CD4-positive, CD25-positive, alpha-beta regulatory T cell (primary cell): ENCODE measurements at regions not wholly inside any gene's neighbourhood (a gene's known extent, or its start where the extent isn't known, plus 50 kb on each side); places are given as distances from the start of the nearest gene placed in this dataset.

ENCODE experiments used
- ATAC-seq, 2 donors: fragments of 150-1000 bp; cut with Tn5 transposase; one replicate each; pipeline ENCODE4 v1.10.0; 2021; ENCODE audit warnings: low read depth in 2 of 2, moderate number of reproducible peaks in 2 of 2, moderate library complexity in 1 of 2
- DNase-seq, 3 donors: peaks; one replicate each; pipeline versions ENCODE4 v3.0.0 to v3.0.0-alpha.2; 2012 to 2022; ENCODE audit warnings: mixed read lengths in 1 of 3
- H3K27ac ChIP-seq: one replicate; pipeline ENCODE4 v1.7.0; 2013; ENCODE audit warnings: mild to moderate bottlenecking, low read length; ENCODE audit not compliant: insufficient read depth, poor library complexity, severe bottlenecking
- H3K27me3 ChIP-seq: one replicate; pipeline ENCODE4 v1.7.0; 2013; ENCODE audit warnings: low read length; ENCODE audit not compliant: control insufficient read depth, insufficient read depth
- H3K36me3 ChIP-seq: one replicate; pipeline ENCODE4 v1.7.0; 2013; ENCODE audit warnings: mild to moderate bottlenecking, low read length, moderate library complexity; ENCODE audit not compliant: control insufficient read depth, insufficient read depth
- H3K4me1 ChIP-seq: 2 replicates; pipeline ENCODE4 v1.7.0; 2013; ENCODE audit warnings: mild to moderate bottlenecking, low read length; ENCODE audit not compliant: insufficient read depth, control insufficient read depth, poor library complexity, severe bottlenecking
- H3K4me3 ChIP-seq: one replicate; pipeline ENCODE4 v1.7.0; 2013; ENCODE audit warnings: low read depth, mild to moderate bottlenecking, low read length, moderate library complexity
- H3K9me3 ChIP-seq, 2 experiments: 1 replicate in 1 of 2; 2 replicates in 1 of 2; pipeline ENCODE4 v1.7.0; 2013; ENCODE audit warnings: low read length in 2 of 2, mild to moderate bottlenecking in 1 of 2, moderate library complexity in 1 of 2; ENCODE audit not compliant: control insufficient read depth in 2 of 2
- H3K27ac Mint-ChIP-seq, 3 donors: one replicate each; pipeline ENCODE4 v1.8.0; 2020 to 2022; ENCODE audit warnings: mild to moderate bottlenecking in 3 of 3, mixed read lengths in 3 of 3, moderate library complexity in 2 of 3
- H3K27me3 Mint-ChIP-seq: one replicate; pipeline ENCODE4 v1.8.0; 2022; ENCODE audit warnings: mild to moderate bottlenecking, mixed read lengths
- H3K36me3 Mint-ChIP-seq: one replicate; pipeline ENCODE4 v1.8.0; 2020; ENCODE audit warnings: mixed read lengths
- H3K4me1 Mint-ChIP-seq, 4 donors: one replicate each; pipeline ENCODE4 v1.8.0; 2020 to 2022; ENCODE audit warnings: mixed read lengths in 4 of 4, mild to moderate bottlenecking in 1 of 4
- H3K4me3 Mint-ChIP-seq, 4 donors: one replicate each; pipeline ENCODE4 v1.8.0; 2020 to 2022; ENCODE audit warnings: mild to moderate bottlenecking in 4 of 4, mixed read lengths in 4 of 4, moderate library complexity in 3 of 4
- H3K9me3 Mint-ChIP-seq, 7 donors: one replicate each; pipeline ENCODE4 v1.8.0; 2020 to 2022; ENCODE audit warnings: mixed read lengths in 7 of 7, mild to moderate bottlenecking in 3 of 7, moderate library complexity in 2 of 7

DNA sequence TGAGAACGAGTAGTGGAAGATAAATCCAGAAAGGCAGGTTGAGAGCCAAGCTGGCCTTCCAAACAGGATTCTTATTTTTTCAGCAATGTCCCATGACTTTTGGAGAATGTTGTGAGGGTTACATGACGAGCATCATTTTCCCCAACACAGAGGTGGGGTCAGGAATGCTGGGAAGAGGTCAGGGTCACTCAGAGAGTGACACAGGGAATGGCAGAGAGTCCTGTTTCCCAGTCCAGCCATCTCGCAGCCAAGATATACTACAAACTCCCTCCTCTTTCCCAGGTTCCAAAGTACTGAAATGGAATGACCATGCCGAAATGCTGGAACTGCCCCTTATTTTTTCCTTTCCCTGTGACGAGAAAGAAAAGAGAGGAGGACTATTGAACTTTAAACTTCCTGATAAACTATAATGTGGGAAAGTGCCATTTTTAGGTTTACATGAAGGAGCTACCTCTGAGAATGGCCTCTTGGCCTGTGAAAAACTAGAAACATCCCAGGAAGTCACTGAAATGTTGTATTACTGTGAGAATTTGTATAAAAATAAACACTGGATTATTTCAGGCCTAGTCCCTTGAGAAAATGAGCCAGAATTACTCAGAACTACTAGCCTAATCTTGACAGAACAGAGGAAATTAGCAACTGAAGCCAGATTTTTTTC is 420.4 kb downstream of the CETN3 start:
- no peaks in the 10 kb centered on the region for H3K4me1 Mint-ChIP-seq
- H3K27me3 Mint-ChIP-seq: no peaks in the 10 kb centered on the region
- H3K36me3 Mint-ChIP-seq: no peaks in the 10 kb centered on the region
- ATAC-seq (no peak), DNase-seq (no peak)
- H3K27ac ChIP-seq: no peak overlapping the region
- no peaks in the 10 kb centered on the region for H3K36me3 ChIP-seq
- no peak overlapping the region for H3K4me3 Mint-ChIP-seq
- no peaks in the 10 kb centered on the region for H3K9me3 ChIP-seq
- no peaks in the 10 kb centered on the region for H3K4me1 ChIP-seq
- H3K4me3 ChIP-seq: no peak overlapping the region
- H3K27me3 ChIP-seq: no peaks in the 10 kb centered on the region
- no peak overlapping the region for H3K27ac Mint-ChIP-seq
- peaks cover 0 to 9% (median 5%) of the 10 kb centered on the region in 7 donors for H3K9me3 Mint-ChIP-seq

DNA sequence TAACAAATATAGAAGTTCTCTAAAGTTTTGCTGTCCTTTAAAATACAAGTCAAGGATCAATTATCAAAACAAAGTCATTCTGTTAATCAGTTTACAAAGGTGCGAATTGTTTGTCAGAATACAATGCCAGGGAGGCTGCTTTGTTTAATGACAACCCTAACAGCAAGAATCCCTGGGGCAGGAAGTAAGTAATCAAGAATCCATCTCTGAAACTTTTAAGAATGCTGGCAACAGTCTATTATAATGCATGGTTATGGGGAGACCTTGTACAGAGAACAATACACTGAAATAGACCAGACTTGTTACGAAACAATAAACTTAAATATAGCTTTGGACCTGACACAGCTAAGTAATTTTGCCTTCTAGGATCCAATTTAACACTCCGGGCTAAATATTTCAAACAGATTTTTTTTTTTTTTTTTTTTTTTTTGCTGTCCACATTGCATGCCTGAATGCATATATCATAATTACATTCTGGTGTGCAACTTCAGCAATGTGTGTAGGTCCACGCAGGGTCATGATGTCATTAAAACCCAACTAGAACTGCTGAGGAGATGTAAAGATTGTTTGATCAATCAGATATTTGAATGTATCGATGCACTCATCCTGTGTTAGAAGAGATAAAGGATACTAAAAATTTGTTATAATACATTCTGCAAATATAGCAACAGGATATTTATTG is 421.3 kb downstream of the CETN3 start:
- no peaks in the 10 kb centered on the region for H3K4me1 Mint-ChIP-seq
- no peak for DNase-seq
- no peak for ATAC-seq
- no peak overlapping the region for H3K27ac ChIP-seq
- no peaks in the 10 kb centered on the region for H3K4me1 ChIP-seq
- no peaks in the 10 kb centered on the region for H3K27me3 ChIP-seq
- no peak overlapping the region for H3K4me3 Mint-ChIP-seq
- H3K36me3 Mint-ChIP-seq: no peaks in the 10 kb centered on the region
- H3K9me3 ChIP-seq: no peaks in the 10 kb centered on the region
- H3K4me3 ChIP-seq: no peak overlapping the region
- peaks cover 0 to 9% (median 5%) of the 10 kb centered on the region in 7 donors for H3K9me3 Mint-ChIP-seq
- H3K27me3 Mint-ChIP-seq: no peaks in the 10 kb centered on the region
- no peak overlapping the region for H3K27ac Mint-ChIP-seq
- no peaks in the 10 kb centered on the region for H3K36me3 ChIP-seq

DNA sequence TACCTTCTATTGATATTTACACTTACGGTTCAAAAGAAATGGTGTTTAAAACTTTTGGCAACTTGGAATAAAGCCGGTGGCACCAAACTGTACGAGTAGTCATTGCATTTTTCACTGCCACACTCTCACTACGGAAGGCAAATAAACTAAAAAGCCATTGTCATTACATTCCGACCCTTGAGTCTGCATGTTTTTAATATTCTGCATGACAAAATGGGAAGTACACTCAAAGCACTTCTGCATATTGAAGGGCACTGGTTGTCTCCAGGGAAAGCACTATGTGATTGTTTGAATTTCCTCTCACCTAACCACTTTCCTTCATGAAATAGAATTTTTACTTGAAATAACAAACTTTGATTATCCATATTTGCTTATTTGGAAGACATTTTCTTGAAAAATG is 426.3 kb downstream of the CETN3 start:
- H3K27ac Mint-ChIP-seq: no peak overlapping the region

DNA sequence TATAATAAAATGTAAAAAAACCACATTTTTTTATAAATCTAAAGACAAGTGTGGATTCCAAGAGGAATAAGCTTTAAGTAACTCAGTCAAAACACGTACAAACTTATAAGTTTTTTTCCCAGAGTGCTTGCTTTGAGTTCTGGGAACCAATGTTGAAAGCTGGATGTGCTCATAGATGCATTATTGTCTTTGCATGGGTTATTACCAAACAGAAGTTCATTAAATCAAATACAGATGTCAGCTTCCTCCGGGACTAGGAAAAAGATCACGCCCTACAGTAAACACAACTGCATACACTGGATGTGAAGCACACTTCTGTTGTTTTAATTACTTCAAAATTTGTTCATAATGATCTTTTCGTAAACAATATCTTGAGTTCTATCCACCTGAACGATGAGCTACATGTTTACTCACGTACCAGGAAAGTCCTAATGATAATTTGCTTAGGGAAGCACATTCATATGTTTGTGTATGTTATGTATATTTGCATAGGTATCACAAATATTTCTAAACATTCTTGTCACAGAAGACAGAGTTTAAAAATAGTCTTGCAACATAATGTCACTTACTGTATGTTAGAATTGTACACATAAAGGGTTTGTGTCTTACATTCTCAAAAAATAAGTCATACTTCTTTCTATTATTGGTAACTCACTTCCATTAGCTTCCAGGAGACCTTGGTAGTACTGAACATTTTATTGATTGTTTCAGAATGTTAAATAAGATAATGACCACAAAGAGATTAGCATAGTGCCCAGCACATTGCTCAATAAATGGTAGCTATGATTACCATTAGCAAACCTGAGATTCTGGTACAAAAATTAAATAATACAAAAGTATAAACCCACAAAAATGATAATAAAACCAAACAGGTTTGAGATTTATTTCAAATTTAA is 427.4 kb downstream of the CETN3 start:
- no peak overlapping the region for H3K4me3 ChIP-seq
- Mint-ChIP-seq H3K4me1 (no peaks in the 10 kb centered on the region), H3K27me3 (no peaks in the 10 kb centered on the region), H3K9me3 (peaks cover 0 to 6% (median 0%) of the 10 kb centered on the region in 7 donors), H3K36me3 (no peaks in the 10 kb centered on the region), H3K4me3 (no peak overlapping the region), H3K27ac (no peak overlapping the region)
- no peaks in the 10 kb centered on the region for H3K4me1 ChIP-seq
- H3K9me3 ChIP-seq: no peaks in the 10 kb centered on the region
- no peaks in the 10 kb centered on the region for H3K27me3 ChIP-seq
- H3K27ac ChIP-seq: no peak overlapping the region
- DNase-seq: no peak
- no peak for ATAC-seq
- no peaks in the 10 kb centered on the region for H3K36me3 ChIP-seq

More for the DNA sequence above, 426.3 kb downstream of the CETN3 start:
- H3K4me3 ChIP-seq: no peak overlapping the region
- DNase-seq: no peak
- no peaks in the 10 kb centered on the region for H3K4me1 ChIP-seq
- H3K27me3 ChIP-seq: no peaks in the 10 kb centered on the region
- no peak for ATAC-seq
- Mint-ChIP-seq H3K4me3 (no peak overlapping the region), H3K36me3 (no peaks in the 10 kb centered on the region), H3K9me3 (peaks cover 0 to 6% (median 0%) of the 10 kb centered on the region in 7 donors), H3K27me3 (no peaks in the 10 kb centered on the region), H3K4me1 (no peaks in the 10 kb centered on the region)
- no peaks in the 10 kb centered on the region for H3K36me3 ChIP-seq
- no peak overlapping the region for H3K27ac ChIP-seq
- no peaks in the 10 kb centered on the region for H3K9me3 ChIP-seq

DNA sequence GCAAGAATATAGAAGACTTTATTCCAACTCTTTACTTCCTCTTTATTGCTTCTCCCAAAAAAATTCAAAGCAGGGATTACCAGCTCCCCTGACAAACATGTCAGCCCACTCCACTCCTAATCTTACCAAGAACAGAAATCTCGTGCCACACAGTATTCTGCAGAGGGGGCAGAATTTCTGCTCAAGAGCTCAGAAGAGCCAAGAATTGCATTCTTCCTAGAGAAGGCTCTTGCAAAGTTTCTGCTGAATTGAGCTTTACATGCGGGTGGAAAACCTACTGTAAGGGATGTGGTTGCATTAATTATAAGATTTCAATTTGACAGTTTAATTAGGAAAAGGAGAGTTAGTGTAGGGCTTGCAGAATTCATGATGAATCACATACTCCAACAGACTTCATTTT is 428.5 kb downstream of the CETN3 start:
- no peak for ATAC-seq
- no peak overlapping the region for H3K27ac Mint-ChIP-seq
- no peaks in the 10 kb centered on the region for H3K4me1 Mint-ChIP-seq

DNA sequence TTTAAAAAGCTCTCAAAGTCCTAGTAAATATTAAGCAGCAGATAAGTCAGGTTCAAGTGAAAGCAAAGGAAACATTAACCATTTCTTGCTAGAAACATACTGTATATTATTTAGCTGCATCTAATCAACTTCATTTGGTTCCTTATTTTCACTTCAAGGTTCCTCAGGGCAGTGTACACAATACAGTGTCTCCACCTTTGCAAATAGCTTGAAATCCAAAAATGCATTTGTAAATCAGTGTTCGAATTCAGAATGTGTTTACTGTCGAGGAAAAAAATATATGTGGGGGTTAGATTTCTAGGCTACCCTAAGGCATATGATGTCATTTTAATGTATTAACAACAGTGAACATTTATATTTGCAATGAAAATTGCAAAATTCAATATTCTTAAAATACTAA is 436.0 kb downstream of the CETN3 start:
- H3K9me3 ChIP-seq: no peaks in the 10 kb centered on the region
- peaks cover 0 to 2% (median 0%) of the 10 kb centered on the region in 7 donors for H3K9me3 Mint-ChIP-seq
- DNase-seq: no peak
- H3K27ac Mint-ChIP-seq: no peak overlapping the region
- no peak overlapping the region for H3K4me3 ChIP-seq
- H3K27me3 ChIP-seq: no peaks in the 10 kb centered on the region
- no peaks in the 10 kb centered on the region for H3K4me1 ChIP-seq
- H3K27ac ChIP-seq: no peak overlapping the region
- no peaks in the 10 kb centered on the region for H3K27me3 Mint-ChIP-seq
- H3K4me1 Mint-ChIP-seq: no peaks in the 10 kb centered on the region
- ATAC-seq: no peak
- no peaks in the 10 kb centered on the region for H3K36me3 ChIP-seq
- no peak overlapping the region for H3K4me3 Mint-ChIP-seq
- H3K36me3 Mint-ChIP-seq: no peaks in the 10 kb centered on the region

More for the DNA sequence above, 428.5 kb downstream of the CETN3 start:
- H3K27me3 Mint-ChIP-seq: no peaks in the 10 kb centered on the region
- H3K27me3 ChIP-seq: no peaks in the 10 kb centered on the region
- no peaks in the 10 kb centered on the region for H3K36me3 ChIP-seq
- no peak for DNase-seq
- no peak overlapping the region for H3K27ac ChIP-seq
- no peak overlapping the region for H3K4me3 Mint-ChIP-seq
- H3K4me1 ChIP-seq: no peaks in the 10 kb centered on the region
- H3K9me3 Mint-ChIP-seq: peaks cover 0 to 3% (median 0%) of the 10 kb centered on the region in 7 donors
- H3K4me3 ChIP-seq: no peak overlapping the region
- H3K9me3 ChIP-seq: no peaks in the 10 kb centered on the region
- no peaks in the 10 kb centered on the region for H3K36me3 Mint-ChIP-seq

DNA sequence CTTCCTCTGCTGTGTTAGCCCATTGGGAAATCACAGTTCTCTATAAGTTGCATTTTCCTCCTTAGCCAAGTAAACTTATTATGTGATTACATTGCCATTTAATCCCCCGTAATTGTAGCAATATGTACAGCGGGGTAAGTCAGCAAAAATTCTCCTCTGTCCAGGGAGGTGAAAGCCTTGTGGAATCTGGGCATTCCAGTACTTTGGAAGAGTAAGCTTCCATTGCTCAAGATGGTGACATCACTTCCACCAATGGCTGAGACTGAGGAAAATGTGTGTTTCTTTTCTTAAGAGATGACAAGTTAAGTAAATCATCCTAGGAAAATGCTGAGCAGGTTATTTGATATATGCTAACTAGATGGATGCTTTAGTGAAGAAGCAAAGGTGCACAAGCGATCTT is 436.7 kb downstream of the CETN3 start:
- Mint-ChIP-seq H3K9me3 (peaks cover 0 to 2% (median 0%) of the 10 kb centered on the region in 7 donors), H3K27me3 (no peaks in the 10 kb centered on the region), H3K4me3 (no peak overlapping the region), H3K4me1 (no peaks in the 10 kb centered on the region), H3K36me3 (no peaks in the 10 kb centered on the region), H3K27ac (no peak overlapping the region)
- Histone ChIP-seq H3K36me3 (no peaks in the 10 kb centered on the region), H3K4me1 (no peaks in the 10 kb centered on the region), H3K27ac (no peak overlapping the region), H3K9me3 (no peaks in the 10 kb centered on the region), H3K27me3 (no peaks in the 10 kb centered on the region), H3K4me3 (no peak overlapping the region)
- ATAC-seq (no peak), DNase-seq (no peak)
